Heart right ventricle (tissue), 16 donors: ENCODE measurements at regions not wholly inside any gene's neighbourhood (a gene's known extent, or its start where the extent isn't known, plus 50 kb on each side); places are given as distances from the start of the nearest gene placed in this dataset.

Experiments used
- ATAC-seq, 8 donors: fragments of 200-7000 bp; cut with Tn5 transposase; one replicate each; pipeline ENCODE4 v1.9.1; 2020; ENCODE audit warnings: mild to moderate bottlenecking in 8 of 8, moderate library complexity in 8 of 8, moderate number of reproducible peaks in 1 of 8
- DNase-seq, 2 donors: peaks; one replicate each; pipeline ENCODE4 v3.0.0-alpha.2; 2020
- H3K27ac ChIP-seq, 10 donors: fragments of 200-600 bp; sonication (generic) in 2 of 10; one replicate each; pipeline versions ENCODE4 v1.5.0 to v1.8.0; 2020 to 2022; ENCODE audit warnings: mild to moderate bottlenecking in 3 of 10
- H3K27me3 ChIP-seq, 7 donors: fragments of 200-600 bp; one replicate each; pipeline ENCODE4 v1.8.0; 2021 to 2022; ENCODE audit warnings: mild to moderate bottlenecking in 2 of 7
- H3K36me3 ChIP-seq, 9 donors: fragments of 200-600 bp; sonication (generic) in 1 of 9; one replicate each; pipeline versions ENCODE4 v1.5.0 to v1.8.0; 2020 to 2022; ENCODE audit warnings: mild to moderate bottlenecking in 2 of 9
- H3K4me1 ChIP-seq, 9 donors: fragments of 200-600 bp; sonication (generic) in 1 of 9; one replicate each; pipeline versions ENCODE4 v1.5.0 to v1.8.0; 2020 to 2022; ENCODE audit warnings: mild to moderate bottlenecking in 4 of 9
- H3K4me3 ChIP-seq, 10 donors: fragments of 200-600 bp; sonication (generic) in 2 of 10; one replicate each; pipeline versions ENCODE4 v1.5.0 to v1.8.0; 2020 to 2022; ENCODE audit warnings: mild to moderate bottlenecking in 7 of 10, moderate library complexity in 2 of 10
- H3K9me3 ChIP-seq, 11 donors: fragments of 200-600 bp in 10 of 11; sonication (generic) in 2 of 11; one replicate each; pipeline versions ENCODE4 v1.5.0 to v1.8.0; 2013 to 2022; ENCODE audit warnings: mild to moderate bottlenecking in 2 of 11, control low read depth in 1 of 11, moderate library complexity in 1 of 11
- WGBS, 2 donors: extraction: QIAGEN DNeasy Blood & Tissue Kit; methylation state at CpG; one replicate each; pipeline ENCODE4 v1.1.7; 2013; ENCODE audit warnings: inconsistent platforms in 1 of 2; 5-methylcytosine and 5-hydroxymethylcytosine counted together
- intact Hi-C, 10 donors: fragments of 100-400 bp; cut with DNase I; formaldehyde crosslinking; loops; one replicate each; pipeline versions ENCODE4 v1.11.1 to v1.14.2; 2022
- TF ChIP-seq, protein P1 (sequence below), 9 donors: fragments of 200-600 bp; sonication (generic) in 2 of 9; IDR thresholded peaks; one replicate each; pipeline versions ENCODE4 v1.5.0 to v1.8.0; 2021 to 2022; ENCODE audit warnings: antibody characterized with exemption in 9 of 9, mild to moderate bottlenecking in 5 of 9, moderate library complexity in 1 of 9
- donor health status: Arrhythmogenic right ventricular cardiomyopathy.
- donor health status: ischemic (EF 13 %, LVEDD 7.1; RV severe dilation, severe dysfunction).
- donor health status: healthy with polysubstance abuse.
- donor health status: DM: no; HTN: yes; CAD: no.
- donor health status: DM: no; HTN: no; CAD: no.
- donor health status: ischemic (EF 25% LVEDD 6.9; RV normal size, moderate dysfunction).
- donor health status: ischemic (EF 25% LVEDD 5.7; RV mildly dilated, moderate dysfunction).
- donor health status: healthy.
- donor health status: DM: yes; HTN: yes; CAD: no.
- donor health status: Ischemic cardiomyopathy.
- donor health status: ischemic (EF 35%, LVEDD 5.7; RV mildly dilated, moderate dysfunction).
- donor health status: nonischemic (EF 11% LVEDD 7.7; RV severe dilation, severe dysfunction).
- donor health status: DM: yes; HTN: yes; CAD: no.
- donor health status: PGD.
- donor health status: ischemic (EF 29% LVEDD 5.4; RV normal size, mild dysfunction).
- donor health status: nonischemic (EF 23%, LVEDD 6.1; RV moderate dilation, normal function).

DNA sequence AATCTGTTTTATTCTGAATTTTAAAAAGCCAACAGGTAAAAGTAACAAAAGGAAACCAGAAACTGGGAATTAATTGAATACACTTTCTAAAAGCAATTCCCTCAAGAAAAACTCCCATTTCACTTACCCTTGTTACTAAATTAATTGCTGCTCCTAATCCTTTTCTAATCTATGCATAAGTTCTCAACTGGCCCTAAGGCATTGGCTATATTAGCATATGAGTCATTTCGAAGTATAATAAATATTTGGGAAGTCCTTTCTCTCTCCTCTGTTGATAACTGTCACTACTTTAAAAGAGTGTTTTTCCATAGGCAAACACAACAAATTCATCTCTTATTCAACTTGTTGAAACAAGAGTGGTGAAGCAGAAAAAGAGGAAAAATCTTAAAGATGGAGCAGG lies 486.5 kb upstream of the HTR2C start:
- DNase-seq: no peak
- H3K9me3 ChIP-seq: peaks cover 0 to 6% (median 0%) of the 10 kb centered on the region in 11 donors
- TF ChIP-seq, protein P1, sequence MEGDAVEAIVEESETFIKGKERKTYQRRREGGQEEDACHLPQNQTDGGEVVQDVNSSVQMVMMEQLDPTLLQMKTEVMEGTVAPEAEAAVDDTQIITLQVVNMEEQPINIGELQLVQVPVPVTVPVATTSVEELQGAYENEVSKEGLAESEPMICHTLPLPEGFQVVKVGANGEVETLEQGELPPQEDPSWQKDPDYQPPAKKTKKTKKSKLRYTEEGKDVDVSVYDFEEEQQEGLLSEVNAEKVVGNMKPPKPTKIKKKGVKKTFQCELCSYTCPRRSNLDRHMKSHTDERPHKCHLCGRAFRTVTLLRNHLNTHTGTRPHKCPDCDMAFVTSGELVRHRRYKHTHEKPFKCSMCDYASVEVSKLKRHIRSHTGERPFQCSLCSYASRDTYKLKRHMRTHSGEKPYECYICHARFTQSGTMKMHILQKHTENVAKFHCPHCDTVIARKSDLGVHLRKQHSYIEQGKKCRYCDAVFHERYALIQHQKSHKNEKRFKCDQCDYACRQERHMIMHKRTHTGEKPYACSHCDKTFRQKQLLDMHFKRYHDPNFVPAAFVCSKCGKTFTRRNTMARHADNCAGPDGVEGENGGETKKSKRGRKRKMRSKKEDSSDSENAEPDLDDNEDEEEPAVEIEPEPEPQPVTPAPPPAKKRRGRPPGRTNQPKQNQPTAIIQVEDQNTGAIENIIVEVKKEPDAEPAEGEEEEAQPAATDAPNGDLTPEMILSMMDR (IDR thresholded peaks at IDR 0.05): no peak
- ATAC-seq: no peak
- no peaks in the 10 kb centered on the region for H3K36me3 ChIP-seq
- no peak overlapping the region for H3K4me3 ChIP-seq
- H3K4me1 ChIP-seq: no peaks in the 10 kb centered on the region
- WGBS, 2 donors: 82 to 86% methylated on average over 1 of the region's 1 CpG
- intact Hi-C loops: no loop called here
- H3K27ac ChIP-seq: no peak overlapping the region
- H3K27me3 ChIP-seq: peaks cover 0 to 27% (median 0%) of the 10 kb centered on the region in 7 donors

DNA sequence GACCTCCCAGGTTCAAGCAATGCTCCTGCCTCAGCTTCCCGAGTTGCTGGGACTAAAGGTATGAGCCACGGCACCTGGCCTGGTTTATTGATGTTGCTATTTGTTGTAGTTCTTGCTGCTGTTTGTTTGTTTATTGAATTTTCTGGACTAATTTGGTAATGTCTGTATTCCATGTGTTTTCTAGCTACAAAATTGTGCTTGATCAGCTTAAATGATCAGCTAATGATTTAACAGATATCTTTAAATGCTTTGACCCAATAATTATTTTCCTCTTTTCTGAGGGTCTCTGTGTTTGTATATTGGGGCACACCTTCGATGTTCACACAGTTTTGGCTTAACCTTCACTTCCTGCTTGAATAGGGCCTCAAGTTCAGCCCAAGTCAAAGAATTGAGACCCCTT lies 488.1 kb upstream of the HTR2C start:
- Histone ChIP-seq H3K27ac (no peak overlapping the region), H3K27me3 (peaks cover 0 to 20% (median 0%) of the 10 kb centered on the region in 7 donors), H3K4me1 (no peaks in the 10 kb centered on the region), H3K9me3 (peaks cover 0 to 22% (median 0%) of the 10 kb centered on the region in 11 donors), H3K36me3 (no peaks in the 10 kb centered on the region), H3K4me3 (no peak overlapping the region)
- ATAC-seq: no peak
- DNase-seq: no peak
- intact Hi-C loops: no loop called here
- 81 to 83% methylated on average over 3 of the region's 3 CpGs for WGBS, 2 donors
- TF ChIP-seq, protein P1 (IDR thresholded peaks at IDR 0.05): no peak

DNA sequence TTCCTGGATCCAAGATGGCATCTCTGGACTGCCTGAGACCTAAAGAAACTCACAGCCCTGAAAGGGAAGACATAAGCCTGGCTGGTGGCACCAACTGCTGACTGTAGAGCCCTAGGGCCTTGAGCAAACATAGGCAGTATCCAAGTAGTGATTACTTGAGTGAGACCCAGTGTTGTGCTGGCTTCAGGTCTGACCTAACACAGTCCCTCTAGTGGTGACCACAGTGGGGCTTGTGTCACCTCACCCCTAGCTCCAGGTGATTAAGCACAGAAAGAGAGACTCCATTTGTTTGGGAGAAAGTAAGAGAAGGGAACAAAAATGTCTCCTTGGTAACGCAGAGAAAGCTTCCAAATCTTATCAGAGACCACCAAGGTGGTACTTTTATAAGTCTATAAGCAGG lies 496.3 kb upstream of the HTR2C start:
- intact Hi-C loops: no loop called here
- no peak for ATAC-seq
- no peak overlapping the region for H3K27ac ChIP-seq
- TF ChIP-seq, protein P1 (IDR thresholded peaks at IDR 0.05): no peak
- peaks cover 0 to 23% (median 0%) of the 10 kb centered on the region in 11 donors for H3K9me3 ChIP-seq
- H3K27me3 ChIP-seq: peaks cover 0 to 5% (median 0%) of the 10 kb centered on the region in 7 donors
- 82 to 85% methylated on average over 1 of the region's 1 CpG for WGBS, 2 donors
- DNase-seq: no peak
- no peaks in the 10 kb centered on the region for H3K4me1 ChIP-seq
- no peaks in the 10 kb centered on the region for H3K36me3 ChIP-seq
- H3K4me3 ChIP-seq: no peak overlapping the region

DNA sequence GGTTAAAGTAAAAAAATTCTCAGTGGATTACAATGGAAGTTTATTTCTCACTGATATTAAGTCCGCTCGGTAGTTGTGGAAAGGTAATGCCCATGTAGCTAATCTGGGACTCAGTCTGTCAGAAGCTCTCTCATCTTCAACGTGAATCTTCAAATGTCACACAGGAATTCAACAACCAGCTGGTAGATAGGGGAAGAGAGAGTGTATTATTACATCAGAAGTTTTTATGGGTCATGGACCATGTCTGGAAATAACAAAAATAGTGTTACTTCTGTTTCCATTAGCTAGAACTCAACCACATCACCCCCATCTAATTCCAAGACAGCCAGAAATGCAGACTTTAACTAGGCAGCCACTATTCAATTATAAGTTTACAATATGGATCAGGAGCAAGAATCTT lies 506.1 kb upstream of the HTR2C start:
- H3K27ac ChIP-seq: no peak overlapping the region
- peaks cover 0 to 17% (median 0%) of the 10 kb centered on the region in 7 donors for H3K27me3 ChIP-seq
- H3K4me1 ChIP-seq: no peaks in the 10 kb centered on the region
- WGBS, 2 donors: 54 to 56% methylated on average over 3 of the region's 3 CpGs
- ATAC-seq (no peak), DNase-seq (no peak)
- intact Hi-C loops: no loop called here
- no peaks in the 10 kb centered on the region for H3K9me3 ChIP-seq
- no peaks in the 10 kb centered on the region for H3K36me3 ChIP-seq
- H3K4me3 ChIP-seq: no peak overlapping the region
- TF ChIP-seq, protein P1 (IDR thresholded peaks at IDR 0.05): no peak
